ENCODE measurements at regions not wholly inside any gene's neighbourhood (a gene's known extent, or its start where the extent isn't known, plus 50 kb on each side); places are given as distances from the start of the nearest gene placed in this dataset.

DNA sequence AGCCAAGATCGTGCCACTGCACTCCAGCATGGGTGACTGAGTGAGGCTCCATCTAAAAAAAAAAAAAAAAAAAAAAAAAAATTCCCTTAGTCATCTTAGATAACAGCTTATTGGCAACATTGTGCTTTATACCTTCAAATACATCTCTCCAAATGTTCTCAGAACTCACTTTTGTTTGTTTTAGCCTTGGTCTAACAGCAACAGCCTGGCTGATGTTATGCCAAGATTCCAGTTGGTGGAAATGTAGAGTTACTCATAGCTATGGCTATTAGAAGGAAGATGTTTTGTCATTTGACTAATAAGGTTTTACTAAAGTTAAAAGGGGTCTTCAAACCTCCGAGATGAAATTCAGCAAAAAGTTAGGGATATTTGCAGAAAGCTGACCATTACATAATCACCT is 481.4 kb downstream of the NEBL start:
- CTCF ChIA-PET: interaction anchor here (1.3 kb wide), 1 partner anchor 353 kb away, joined by 3 read pairs; no protein-coding TSS in a partner anchor
- WGBS (ENCODE audit: missing lambda C conversion rate): 0% methylated on average over 2 of the region's 2 CpGs
- no peak for TF ChIP-seq HOXB5 (CRISPR knock-in tag; IDR thresholded peaks at IDR 0.05)
- TF ChIP-seq, protein P1, sequence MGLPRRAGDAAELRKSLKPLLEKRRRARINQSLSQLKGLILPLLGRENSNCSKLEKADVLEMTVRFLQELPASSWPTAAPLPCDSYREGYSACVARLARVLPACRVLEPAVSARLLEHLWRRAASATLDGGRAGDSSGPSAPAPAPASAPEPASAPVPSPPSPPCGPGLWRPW (IDR thresholded peaks at IDR 0.05): no peak
- TF ChIP-seq POLR2AphosphoS2 (conservative IDR thresholded peaks at IDR 0.05; ENCODE audit: low read length): no peak
- TF ChIP-seq, protein P2, sequence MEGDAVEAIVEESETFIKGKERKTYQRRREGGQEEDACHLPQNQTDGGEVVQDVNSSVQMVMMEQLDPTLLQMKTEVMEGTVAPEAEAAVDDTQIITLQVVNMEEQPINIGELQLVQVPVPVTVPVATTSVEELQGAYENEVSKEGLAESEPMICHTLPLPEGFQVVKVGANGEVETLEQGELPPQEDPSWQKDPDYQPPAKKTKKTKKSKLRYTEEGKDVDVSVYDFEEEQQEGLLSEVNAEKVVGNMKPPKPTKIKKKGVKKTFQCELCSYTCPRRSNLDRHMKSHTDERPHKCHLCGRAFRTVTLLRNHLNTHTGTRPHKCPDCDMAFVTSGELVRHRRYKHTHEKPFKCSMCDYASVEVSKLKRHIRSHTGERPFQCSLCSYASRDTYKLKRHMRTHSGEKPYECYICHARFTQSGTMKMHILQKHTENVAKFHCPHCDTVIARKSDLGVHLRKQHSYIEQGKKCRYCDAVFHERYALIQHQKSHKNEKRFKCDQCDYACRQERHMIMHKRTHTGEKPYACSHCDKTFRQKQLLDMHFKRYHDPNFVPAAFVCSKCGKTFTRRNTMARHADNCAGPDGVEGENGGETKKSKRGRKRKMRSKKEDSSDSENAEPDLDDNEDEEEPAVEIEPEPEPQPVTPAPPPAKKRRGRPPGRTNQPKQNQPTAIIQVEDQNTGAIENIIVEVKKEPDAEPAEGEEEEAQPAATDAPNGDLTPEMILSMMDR (IDR thresholded peaks at IDR 0.05): no peak

DNA sequence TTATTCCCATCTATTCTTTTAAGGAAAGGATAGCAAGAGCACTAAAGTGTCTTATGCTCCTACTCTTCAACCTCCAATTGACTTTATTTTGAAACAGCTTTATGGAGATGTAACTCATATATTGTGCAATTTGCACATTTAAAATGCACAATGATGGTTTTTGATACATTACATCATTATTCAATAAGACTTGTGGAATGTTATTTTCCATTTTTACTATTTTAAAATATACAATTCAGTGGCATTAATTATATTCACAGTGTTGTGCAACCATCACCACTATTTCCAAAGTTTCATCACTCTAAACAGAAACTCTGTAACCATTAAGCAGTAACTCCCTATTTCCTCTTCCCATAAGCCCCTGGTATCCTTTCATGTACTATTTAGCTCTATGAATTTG is 489.8 kb downstream of the NEBL start:
- no peak overlapping the region for H3K4me2 ChIP-seq
- no peaks in the 10 kb centered on the region for H3K9me3 ChIP-seq
- ATAC-seq (no peak), DNase-seq (ENCODE audit: low read depth in 1 of 2, low spot score in 1 of 2) (no peak), FAIRE-seq (no peak)
- ChIA-PET POLR2A (no interaction called here), CTCF (no interaction called here)
- H3K27ac ChIP-seq: no peak overlapping the region
- TF ChIP-seq FOXS1 (CRISPR knock-in tag; IDR thresholded peaks at IDR 0.05): no peak
- TF ChIP-seq, protein P3, sequence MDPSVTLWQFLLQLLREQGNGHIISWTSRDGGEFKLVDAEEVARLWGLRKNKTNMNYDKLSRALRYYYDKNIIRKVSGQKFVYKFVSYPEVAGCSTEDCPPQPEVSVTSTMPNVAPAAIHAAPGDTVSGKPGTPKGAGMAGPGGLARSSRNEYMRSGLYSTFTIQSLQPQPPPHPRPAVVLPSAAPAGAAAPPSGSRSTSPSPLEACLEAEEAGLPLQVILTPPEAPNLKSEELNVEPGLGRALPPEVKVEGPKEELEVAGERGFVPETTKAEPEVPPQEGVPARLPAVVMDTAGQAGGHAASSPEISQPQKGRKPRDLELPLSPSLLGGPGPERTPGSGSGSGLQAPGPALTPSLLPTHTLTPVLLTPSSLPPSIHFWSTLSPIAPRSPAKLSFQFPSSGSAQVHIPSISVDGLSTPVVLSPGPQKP (IDR thresholded peaks at IDR 0.05; ENCODE audit: low read depth, low read length): no peak
- H3K4me1 ChIP-seq: no peaks in the 10 kb centered on the region
- H3K4me3 ChIP-seq: no peak overlapping the region

More for the DNA sequence above, 481.4 kb downstream of the NEBL start:
- H3K4me2 ChIP-seq: no peak overlapping the region
- no peak overlapping the region for H3K4me3 ChIP-seq
- no peaks in the 10 kb centered on the region for H3K4me1 ChIP-seq
- ATAC-seq (no peak), FAIRE-seq (no peak), DNase-seq (ENCODE audit: low read depth in 1 of 2, low spot score in 1 of 2) (peak in 1 of 2 experiments; percentile 4)
- peaks cover 3% of the 10 kb centered on the region; the same call in 1 of the 3 replicates for H3K9me3 ChIP-seq
- no peak overlapping the region for H3K27ac ChIP-seq
- POLR2A ChIA-PET: no interaction called here

DNA sequence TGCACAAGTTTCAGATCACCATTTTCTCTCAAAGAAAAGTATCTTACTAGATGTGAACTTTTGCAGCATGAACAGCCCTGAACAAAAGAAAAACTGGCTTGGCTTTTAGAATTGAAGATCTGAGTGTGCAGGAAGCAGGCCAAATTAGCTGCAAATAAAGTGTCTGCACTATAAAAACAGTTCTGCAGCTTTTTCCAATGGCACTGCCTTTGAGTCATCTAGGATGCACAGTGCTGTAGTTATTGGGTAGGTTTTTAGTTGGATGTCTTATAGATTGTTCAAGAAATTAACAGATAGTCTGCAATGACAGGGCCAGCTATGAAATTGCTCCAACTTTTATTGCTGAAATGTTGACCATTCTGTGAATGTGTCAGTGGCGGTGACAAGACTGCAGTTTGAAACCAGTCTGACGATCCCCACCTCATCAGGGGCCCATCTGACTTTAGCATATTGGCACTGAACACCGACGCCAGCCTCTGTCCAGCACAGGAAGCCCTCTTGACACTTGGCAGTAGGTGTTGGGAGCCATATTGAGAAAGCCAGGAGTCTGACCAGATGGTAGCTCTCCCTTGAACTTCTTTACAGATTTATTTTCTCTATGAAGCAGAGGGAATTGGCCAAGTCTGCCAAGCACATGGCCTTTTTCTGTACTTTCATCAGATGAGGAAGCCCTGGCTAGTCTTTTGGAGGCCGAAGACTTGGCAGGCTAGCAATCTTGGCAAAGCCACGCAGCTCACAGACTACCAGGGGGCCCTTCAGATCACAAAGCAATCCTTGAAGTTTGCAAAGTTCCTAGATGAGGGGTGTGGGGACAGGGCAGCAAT is 490.6 kb downstream of the NEBL start:
- TF ChIP-seq CHD2 (IDR thresholded peaks at IDR 0.05; ENCODE audit: low read length, partially characterized antibody): no peak
- no peak for TF ChIP-seq RAD21 (conservative IDR thresholded peaks at IDR 0.05 in 1 of 2, IDR thresholded peaks at IDR 0.05 in 1 of 2)
- TF ChIP-seq POLR2AphosphoS2 (conservative IDR thresholded peaks at IDR 0.05; ENCODE audit: low read length): no peak
- WGBS (ENCODE audit: missing lambda C conversion rate): 7% methylated on average over 6 of the region's 6 CpGs
- Histone ChIP-seq H3K27ac (no peak overlapping the region), H3K4me1 (no peaks in the 10 kb centered on the region), H3K4me3 (no peak overlapping the region), H3K9me3 (no peaks in the 10 kb centered on the region), H3K4me2 (no peak overlapping the region)
- FAIRE-seq (no peak), ATAC-seq (no peak), DNase-seq (ENCODE audit: low read depth in 1 of 2, low spot score in 1 of 2) (no peak)
- POLR2A ChIA-PET: no interaction called here
- CTCF ChIA-PET: no interaction called here

DNA sequence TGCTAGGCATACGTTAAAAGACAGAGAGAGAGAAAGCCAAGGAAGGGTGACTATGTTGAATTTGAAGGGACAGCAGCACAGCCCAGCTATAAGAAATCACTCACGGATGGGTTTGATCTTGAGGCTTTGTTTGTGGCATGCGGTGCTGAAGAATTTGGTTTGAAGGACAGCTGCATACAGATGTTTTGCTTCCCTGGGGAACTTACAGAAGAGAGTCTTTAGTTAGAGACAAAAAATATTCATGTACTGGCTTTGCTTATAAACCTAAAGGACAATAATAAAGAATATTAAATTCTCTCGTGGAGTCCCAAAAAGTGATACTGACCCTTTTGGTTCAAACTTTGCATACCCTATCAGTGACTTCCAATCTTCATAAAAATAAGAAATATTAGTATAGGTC is 491.4 kb downstream of the NEBL start:
- H3K27ac ChIP-seq: no peak overlapping the region
- no peak overlapping the region for H3K4me3 ChIP-seq
- WGBS (ENCODE audit: missing lambda C conversion rate): 28% methylated on average over 4 of the region's 4 CpGs
- CTCF ChIA-PET: no interaction called here
- POLR2A ChIA-PET: no interaction called here
- H3K4me1 ChIP-seq: no peaks in the 10 kb centered on the region
- H3K9me3 ChIP-seq: no peaks in the 10 kb centered on the region
- no peak for ATAC-seq
- H3K4me2 ChIP-seq: no peak overlapping the region
- no peak for FAIRE-seq
- TF ChIP-seq MAFK (IDR thresholded peaks at IDR 0.05; ENCODE audit: partially characterized antibody) (no peak), RNF2 (IDR thresholded peaks at IDR 0.05; ENCODE audit: borderline replicate concordance, low read depth) (no peak), HOXB5 (CRISPR knock-in tag; IDR thresholded peaks at IDR 0.05) (no peak), MYC (IDR thresholded peaks at IDR 0.05; ENCODE audit: borderline replicate concordance, low read length) (no peak), CEBPB (IDR thresholded peaks at IDR 0.05) (no peak), CHD2 (IDR thresholded peaks at IDR 0.05; ENCODE audit: low read length, partially characterized antibody) (no peak), FOXS1 (CRISPR knock-in tag; IDR thresholded peaks at IDR 0.05) (no peak), KDM5A (IDR thresholded peaks at IDR 0.05) (no peak), POLR2AphosphoS2 (conservative IDR thresholded peaks at IDR 0.05; ENCODE audit: low read length) (no peak), EHMT2 (IDR thresholded peaks at IDR 0.05; ENCODE audit: low read depth) (no peak), HOXA7 (CRISPR knock-in tag; IDR thresholded peaks at IDR 0.05) (no peak)
- TF ChIP-seq, protein P4, sequence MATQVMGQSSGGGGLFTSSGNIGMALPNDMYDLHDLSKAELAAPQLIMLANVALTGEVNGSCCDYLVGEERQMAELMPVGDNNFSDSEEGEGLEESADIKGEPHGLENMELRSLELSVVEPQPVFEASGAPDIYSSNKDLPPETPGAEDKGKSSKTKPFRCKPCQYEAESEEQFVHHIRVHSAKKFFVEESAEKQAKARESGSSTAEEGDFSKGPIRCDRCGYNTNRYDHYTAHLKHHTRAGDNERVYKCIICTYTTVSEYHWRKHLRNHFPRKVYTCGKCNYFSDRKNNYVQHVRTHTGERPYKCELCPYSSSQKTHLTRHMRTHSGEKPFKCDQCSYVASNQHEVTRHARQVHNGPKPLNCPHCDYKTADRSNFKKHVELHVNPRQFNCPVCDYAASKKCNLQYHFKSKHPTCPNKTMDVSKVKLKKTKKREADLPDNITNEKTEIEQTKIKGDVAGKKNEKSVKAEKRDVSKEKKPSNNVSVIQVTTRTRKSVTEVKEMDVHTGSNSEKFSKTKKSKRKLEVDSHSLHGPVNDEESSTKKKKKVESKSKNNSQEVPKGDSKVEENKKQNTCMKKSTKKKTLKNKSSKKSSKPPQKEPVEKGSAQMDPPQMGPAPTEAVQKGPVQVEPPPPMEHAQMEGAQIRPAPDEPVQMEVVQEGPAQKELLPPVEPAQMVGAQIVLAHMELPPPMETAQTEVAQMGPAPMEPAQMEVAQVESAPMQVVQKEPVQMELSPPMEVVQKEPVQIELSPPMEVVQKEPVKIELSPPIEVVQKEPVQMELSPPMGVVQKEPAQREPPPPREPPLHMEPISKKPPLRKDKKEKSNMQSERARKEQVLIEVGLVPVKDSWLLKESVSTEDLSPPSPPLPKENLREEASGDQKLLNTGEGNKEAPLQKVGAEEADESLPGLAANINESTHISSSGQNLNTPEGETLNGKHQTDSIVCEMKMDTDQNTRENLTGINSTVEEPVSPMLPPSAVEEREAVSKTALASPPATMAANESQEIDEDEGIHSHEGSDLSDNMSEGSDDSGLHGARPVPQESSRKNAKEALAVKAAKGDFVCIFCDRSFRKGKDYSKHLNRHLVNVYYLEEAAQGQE (IDR thresholded peaks at IDR 0.05): no peak
- DNase-seq (ENCODE audit: low read depth in 1 of 2, low spot score in 1 of 2): no peak

All from A549 (cell line).